CD8-positive, alpha-beta memory T cell (primary cell): ENCODE measurements at regions not wholly inside any gene's neighbourhood (a gene's known extent, or its start where the extent isn't known, plus 50 kb on each side); places are given as distances from the start of the nearest gene placed in this dataset.

ENCODE experiments used
- CTCF ChIA-PET: fragments of 350-600 bp; sonication (Branson Sonifier 250); formaldehyde crosslinking; loops from one replicate; lab custom pipeline; 2021; ENCODE audit warnings: antibody characterized with exemption; lab: Charles Lee
- POLR2A ChIA-PET: fragments of 350-600 bp; sonication (Branson Sonifier 250); formaldehyde crosslinking; loops from one replicate; lab custom pipeline; 2021; ENCODE audit warnings: antibody characterized with exemption; lab: Charles Lee
- DNase-seq, 5 donors: peaks; one replicate each; pipeline versions ENCODE4 v3.0.0 to v3.0.0-alpha.2; 2020 to 2022; ENCODE audit warnings: mixed read lengths in 1 of 5
- H3K27ac ChIP-seq: one replicate; pipeline ENCODE4 v1.7.0; 2013; ENCODE audit warnings: low read depth, mild to moderate bottlenecking, low read length, moderate library complexity
- H3K27me3 ChIP-seq: 2 replicates; pipeline ENCODE4 v1.7.0; 2013; ENCODE audit warnings: low read length, mild to moderate bottlenecking; ENCODE audit not compliant: insufficient read depth, poor library complexity, severe bottlenecking
- H3K36me3 ChIP-seq: 2 replicates; pipeline ENCODE4 v1.7.0; 2013; ENCODE audit warnings: mild to moderate bottlenecking, low read length, moderate library complexity; ENCODE audit not compliant: insufficient read depth
- H3K4me1 ChIP-seq: 2 replicates; pipeline ENCODE4 v1.7.0; 2013; ENCODE audit warnings: mild to moderate bottlenecking, low read length, moderate library complexity; ENCODE audit not compliant: insufficient read depth
- H3K4me3 ChIP-seq: 2 replicates; pipeline ENCODE4 v1.7.0; 2013; ENCODE audit warnings: mild to moderate bottlenecking, low read length
- H3K9me3 ChIP-seq: 2 replicates; pipeline ENCODE4 v1.7.0; 2013; ENCODE audit warnings: mild to moderate bottlenecking, low read length
- H3K27ac Mint-ChIP-seq, 8 donors: one replicate each; pipeline ENCODE4 v1.8.0; 2020 to 2021; ENCODE audit warnings: mixed read lengths in 8 of 8, mild to moderate bottlenecking in 6 of 8, inconsistent platforms in 3 of 8, moderate library complexity in 3 of 8
- H3K27me3 Mint-ChIP-seq, 2 donors: one replicate each; pipeline ENCODE4 v1.8.0; 2020 to 2021; ENCODE audit warnings: mixed read lengths in 2 of 2, mild to moderate bottlenecking in 1 of 2, moderate library complexity in 1 of 2
- H3K36me3 Mint-ChIP-seq, 3 donors: one replicate each; pipeline ENCODE4 v1.8.0; 2020 to 2021; ENCODE audit warnings: mixed read lengths in 3 of 3, inconsistent platforms in 1 of 3, mild to moderate bottlenecking in 1 of 3
- H3K4me1 Mint-ChIP-seq, 3 donors: one replicate each; pipeline ENCODE4 v1.8.0; 2020 to 2021; ENCODE audit warnings: mixed read lengths in 3 of 3, inconsistent platforms in 1 of 3, mild to moderate bottlenecking in 1 of 3
- H3K4me3 Mint-ChIP-seq, 7 donors: one replicate each; pipeline ENCODE4 v1.8.0; 2020 to 2021; ENCODE audit warnings: mixed read lengths in 7 of 7, mild to moderate bottlenecking in 6 of 7, moderate library complexity in 4 of 7, inconsistent platforms in 2 of 7
- H3K9me3 Mint-ChIP-seq, 5 donors: one replicate each; pipeline ENCODE4 v1.8.0; 2020 to 2022; ENCODE audit warnings: mixed read lengths in 5 of 5, mild to moderate bottlenecking in 3 of 5, moderate library complexity in 2 of 5, inconsistent platforms in 1 of 5

GRCh38 chr7:135801877-135802276, 53.3 kb upstream of the FAM180A start:
- Histone ChIP-seq H3K36me3 (no peaks in the 10 kb centered on the region), H3K4me3 (no peak overlapping the region), H3K9me3 (no peaks in the 10 kb centered on the region), H3K27me3 (peaks cover 15% of the 10 kb centered on the region), H3K4me1 (peaks cover 5% of the 10 kb centered on the region), H3K27ac (no peak overlapping the region)
- peaks cover 3 to 23% of the 10 kb centered on the region in 2 donors for H3K27me3 Mint-ChIP-seq
- peak overlapping the region in 1 of 8 donors; percentile 37 for H3K27ac Mint-ChIP-seq
- DNase-seq, result no peak
- POLR2A ChIA-PET, result no interaction called here
- H3K36me3 Mint-ChIP-seq, result no peaks in the 10 kb centered on the region
- peaks cover 7 to 13% (median 8%) of the 10 kb centered on the region in 3 donors for H3K4me1 Mint-ChIP-seq
- H3K9me3 Mint-ChIP-seq, result no peaks in the 10 kb centered on the region
- CTCF ChIA-PET, result interaction anchor here (1.4 to 2.1 kb wide), 3 partner anchors 202 to 211 kb away, joined by 3 to 13 read pairs (median 7); no protein-coding TSS in a partner anchor
- no peak overlapping the region for H3K4me3 Mint-ChIP-seq

GRCh38 chr7:135801045-135801693, 52.6 kb upstream of the FAM180A start:
- H3K4me3 Mint-ChIP-seq, result peak overlapping the region in 5 of 7 donors; percentile 13 to 73 (median 35)
- Histone ChIP-seq H3K9me3 (no peaks in the 10 kb centered on the region), H3K27me3 (peaks cover 15% of the 10 kb centered on the region), H3K4me3 (no peak overlapping the region), H3K27ac (no peak overlapping the region), H3K4me1 (peaks cover 5% of the 10 kb centered on the region), H3K36me3 (no peaks in the 10 kb centered on the region)
- H3K27ac Mint-ChIP-seq, result no peak overlapping the region
- H3K27me3 Mint-ChIP-seq, result peaks cover 3 to 23% of the 10 kb centered on the region in 2 donors
- no peaks in the 10 kb centered on the region for H3K36me3 Mint-ChIP-seq
- ChIA-PET POLR2A (no interaction called here), CTCF (interaction anchor here (0.7 to 2.1 kb wide), 13 partner anchors 12 to 212 kb away, joined by 3 to 13 read pairs (median 4); no protein-coding TSS in a partner anchor)
- peaks cover 7 to 16% (median 8%) of the 10 kb centered on the region in 3 donors for H3K4me1 Mint-ChIP-seq
- no peaks in the 10 kb centered on the region for H3K9me3 Mint-ChIP-seq
- DNase-seq, result peak in 3 of 5 donors; percentile 14 to 49 (median 48)

GRCh38 chr7:135800560-135800959, 51.9 kb upstream of the FAM180A start:
- peaks cover 7 to 16% (median 8%) of the 10 kb centered on the region in 3 donors for H3K4me1 Mint-ChIP-seq
- no peaks in the 10 kb centered on the region for H3K9me3 Mint-ChIP-seq
- H3K9me3 ChIP-seq, result no peaks in the 10 kb centered on the region
- ChIA-PET CTCF (interaction anchor here (0.7 to 2.1 kb wide), 13 partner anchors 12 to 213 kb away, joined by 3 to 13 read pairs (median 4); no protein-coding TSS in a partner anchor), POLR2A (no interaction called here)
- no peak overlapping the region for H3K27ac Mint-ChIP-seq
- H3K27me3 ChIP-seq, result peaks cover 15% of the 10 kb centered on the region
- no peak overlapping the region for H3K27ac ChIP-seq
- peak overlapping the region in 2 of 7 donors; percentile 13 to 14 for H3K4me3 Mint-ChIP-seq
- H3K27me3 Mint-ChIP-seq, result peaks cover 3 to 23% of the 10 kb centered on the region in 2 donors
- H3K36me3 Mint-ChIP-seq, result no peaks in the 10 kb centered on the region
- no peak for DNase-seq
- peaks cover 5% of the 10 kb centered on the region for H3K4me1 ChIP-seq
- H3K4me3 ChIP-seq, result no peak overlapping the region
- no peaks in the 10 kb centered on the region for H3K36me3 ChIP-seq

- no peaks in the 10 kb centered on the region for H3K36me3 ChIP-seq
- H3K9me3 ChIP-seq, result no peaks in the 10 kb centered on the region
- ChIA-PET CTCF (interaction anchor here (1.0 to 1.6 kb wide), 4 partner anchors 13 to 211 kb away, joined by 3 to 8 read pairs (median 4); no protein-coding TSS in a partner anchor), POLR2A (no interaction called here)
- no peak overlapping the region for H3K4me3 Mint-ChIP-seq
- peaks cover 5% of the 10 kb centered on the region for H3K4me1 ChIP-seq
- no peak for DNase-seq
- H3K27me3 Mint-ChIP-seq, result peaks cover 3 to 23% of the 10 kb centered on the region in 2 donors
- no peaks in the 10 kb centered on the region for H3K9me3 Mint-ChIP-seq
- peaks cover 15% of the 10 kb centered on the region for H3K27me3 ChIP-seq
- H3K27ac Mint-ChIP-seq, result no peak overlapping the region
- H3K27ac ChIP-seq, result no peak overlapping the region
- peaks cover 7 to 16% (median 8%) of the 10 kb centered on the region in 3 donors for H3K4me1 Mint-ChIP-seq
- no peaks in the 10 kb centered on the region for H3K36me3 Mint-ChIP-seq
- no peak overlapping the region for H3K4me3 ChIP-seq
Observed at GRCh38 chr7:135799881-135800280, 51.3 kb upstream of the FAM180A start.
